HuH-7.5 (cell line): ENCODE measurements at regions not wholly inside any gene's neighbourhood (a gene's known extent, or its start where the extent isn't known, plus 50 kb on each side); places are given as distances from the start of the nearest gene placed in this dataset.

Experiments used
- DNase-seq: peaks from one replicate; pipeline ENCODE4 v3.0.0; 2011; ENCODE audit warnings: low spot score

DNA sequence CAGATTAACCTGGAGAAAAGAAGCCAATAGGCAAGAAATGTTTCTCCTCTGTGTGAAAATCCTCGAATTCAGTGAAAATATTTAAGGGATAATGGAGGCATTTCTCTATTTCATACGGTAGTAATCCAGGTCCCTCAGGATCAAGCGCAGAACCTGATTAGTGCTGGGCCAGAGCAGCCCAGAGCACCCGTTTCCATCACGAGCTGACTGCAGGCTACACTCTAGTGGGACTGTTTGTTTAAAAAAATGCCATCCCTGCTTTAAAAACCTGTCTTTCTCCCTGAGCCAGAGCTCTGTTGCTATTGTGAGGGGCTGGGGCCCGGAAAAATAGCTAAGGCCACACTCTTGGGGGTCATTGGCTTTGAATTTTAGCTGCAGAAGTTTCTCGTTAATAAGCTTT lies 223.2 kb upstream of the E2F8 start:
- no peak for DNase-seq

DNA sequence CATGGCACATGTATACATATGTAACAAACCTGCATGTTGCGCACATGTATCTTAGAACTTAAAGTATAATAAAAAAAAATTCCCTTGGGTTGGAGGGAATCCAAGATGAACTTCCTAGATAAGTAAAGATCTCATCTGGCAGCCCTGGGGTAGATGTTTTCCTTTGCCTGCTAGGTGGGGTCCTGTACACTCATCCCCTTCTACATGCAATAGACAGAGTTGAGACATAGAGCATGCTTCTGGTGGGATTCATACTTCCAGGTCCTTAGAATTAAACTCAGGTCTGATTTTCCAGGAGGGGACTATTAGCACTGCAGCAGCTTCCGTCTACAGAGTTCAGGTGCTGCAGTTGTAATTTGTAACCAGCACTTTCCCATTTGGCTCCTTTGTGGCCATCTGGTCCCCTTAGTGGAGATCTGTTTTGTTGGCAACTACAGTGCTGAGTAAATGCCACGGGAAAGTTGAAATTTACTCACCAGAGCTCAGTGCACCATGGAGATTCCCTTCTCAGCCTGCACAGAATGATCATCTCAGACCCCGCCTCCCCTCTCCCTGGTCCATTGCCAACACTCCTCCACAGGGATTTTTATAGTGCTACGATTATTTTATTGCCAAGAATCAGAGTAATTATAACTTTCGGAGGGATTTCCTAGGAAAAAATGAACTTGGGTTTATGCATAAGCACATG lies 220.1 kb upstream of the E2F8 start:
- DNase-seq = no peak

- DNase-seq = no peak
Measured at GRCh38 chr11:19459240-19459639, 218.5 kb upstream of the E2F8 start.

- DNase-seq = no peak
Measured at GRCh38 chr11:19458721-19459120, 218.0 kb upstream of the E2F8 start.

DNA sequence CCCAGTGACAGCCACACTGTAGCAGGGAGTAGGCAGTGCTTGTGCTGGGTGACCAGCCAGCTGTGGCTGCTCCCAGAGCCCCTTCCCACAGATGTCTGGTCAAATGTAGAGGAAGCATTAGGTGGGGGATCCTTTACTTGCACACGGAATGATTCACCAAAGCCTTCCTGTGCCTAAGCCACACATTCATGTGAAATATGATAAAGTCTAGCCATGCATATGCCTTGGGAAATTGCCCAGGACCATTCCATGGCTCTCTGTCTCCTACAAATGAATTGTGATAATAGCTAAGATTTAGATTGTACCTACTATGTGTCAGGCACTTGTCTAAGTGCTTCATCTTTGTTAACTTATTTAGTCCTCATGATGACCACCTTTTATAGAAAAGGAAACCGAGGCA lies 217.5 kb upstream of the E2F8 start:
- no peak for DNase-seq

- DNase-seq = no peak
Measured at GRCh38 chr11:19455731-19456130, 215.0 kb upstream of the E2F8 start.

DNA sequence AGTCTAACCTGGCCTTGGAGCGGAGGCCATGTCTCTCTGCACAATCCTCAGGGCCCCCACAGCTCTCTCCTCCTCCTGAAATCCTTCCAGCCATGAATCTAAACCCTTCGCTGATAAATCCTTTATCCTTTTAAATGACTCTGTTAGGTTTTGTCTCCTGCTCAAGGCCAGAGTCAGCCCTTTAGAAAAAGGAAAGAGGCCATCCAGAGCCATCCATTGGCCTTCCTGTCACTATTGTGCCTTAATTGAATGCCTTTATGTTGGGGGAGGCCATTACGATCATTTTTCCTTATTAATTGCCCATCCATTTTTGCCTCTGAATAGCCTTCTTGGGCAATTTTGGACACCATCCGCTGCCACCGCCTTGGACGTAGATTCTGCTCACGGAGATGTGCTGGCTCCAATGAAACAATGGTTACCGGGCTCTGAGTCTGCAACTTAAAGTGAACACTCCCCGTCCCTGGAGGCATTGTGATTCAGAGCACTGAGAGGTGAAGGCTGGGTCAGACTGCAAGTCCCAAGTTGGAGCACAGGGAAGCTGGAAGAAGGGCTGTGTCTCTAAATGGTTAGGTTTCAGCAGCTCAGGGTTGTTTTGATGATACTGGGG lies 213.0 kb upstream of the E2F8 start:
- no peak for DNase-seq

- DNase-seq = no peak
Measured at GRCh38 chr11:19451609-19452008, 210.9 kb upstream of the E2F8 start.

DNA sequence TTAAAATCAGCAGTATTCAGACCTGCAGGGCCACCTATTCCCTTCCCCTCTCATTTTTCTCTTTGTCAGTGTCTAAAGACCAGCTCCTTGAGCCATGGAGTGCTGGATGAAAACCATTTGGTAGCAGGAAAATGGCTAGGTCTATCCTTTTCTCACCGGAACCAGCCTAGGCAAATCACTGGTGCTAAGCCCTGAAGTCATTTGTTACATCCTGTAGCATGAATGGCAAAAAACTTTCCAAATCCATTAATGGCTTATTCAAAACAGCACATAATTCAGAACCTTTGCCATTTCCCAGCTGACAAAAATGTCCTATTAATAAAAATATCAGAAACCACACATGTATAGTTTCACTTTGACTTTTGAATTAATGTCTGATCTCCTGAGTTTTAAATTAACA lies 209.5 kb upstream of the E2F8 start:
- no peak for DNase-seq

- DNase-seq = no peak
Measured at GRCh38 chr11:19448651-19449050, 207.9 kb upstream of the E2F8 start.

DNA sequence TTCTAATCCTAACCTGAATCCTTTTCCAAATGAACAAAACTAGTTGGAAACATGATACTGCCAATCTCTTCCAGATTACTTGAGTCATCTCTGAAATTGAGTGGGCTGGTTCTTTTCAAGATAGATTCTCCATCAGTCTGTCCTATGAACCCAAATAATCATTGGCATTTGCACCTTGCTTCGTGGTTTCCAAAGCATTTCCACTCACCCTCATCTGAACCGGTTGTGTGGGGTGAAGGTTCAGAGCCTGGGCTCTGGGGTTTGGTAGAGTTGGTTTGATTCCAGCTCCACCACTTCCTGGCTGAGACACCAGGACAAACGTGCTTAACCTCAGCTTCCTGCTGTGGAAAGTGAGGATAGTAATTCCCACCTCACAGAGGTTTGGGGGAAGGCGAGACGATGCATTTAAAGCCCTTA lies 206.4 kb upstream of the E2F8 start:
- DNase-seq = no peak

DNA sequence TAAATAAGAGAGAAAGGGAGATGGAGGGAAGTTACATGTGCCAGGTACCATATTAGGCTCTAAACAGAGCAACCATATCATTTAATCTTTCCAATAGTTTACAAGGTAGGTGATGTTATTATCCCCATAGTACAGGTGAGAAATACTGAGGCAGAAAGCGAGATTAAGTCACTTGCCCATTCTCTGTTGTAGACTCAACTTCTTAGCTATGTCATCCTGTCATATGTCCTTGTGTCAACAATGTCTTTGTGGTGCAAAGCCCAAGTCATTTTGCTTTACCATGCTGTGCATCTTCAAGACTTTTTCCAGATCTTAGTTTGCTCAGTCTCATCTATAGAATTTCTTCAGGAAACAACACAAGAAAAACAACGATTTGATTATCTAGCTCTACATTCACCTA lies 205.0 kb upstream of the E2F8 start:
- DNase-seq = no peak

DNA sequence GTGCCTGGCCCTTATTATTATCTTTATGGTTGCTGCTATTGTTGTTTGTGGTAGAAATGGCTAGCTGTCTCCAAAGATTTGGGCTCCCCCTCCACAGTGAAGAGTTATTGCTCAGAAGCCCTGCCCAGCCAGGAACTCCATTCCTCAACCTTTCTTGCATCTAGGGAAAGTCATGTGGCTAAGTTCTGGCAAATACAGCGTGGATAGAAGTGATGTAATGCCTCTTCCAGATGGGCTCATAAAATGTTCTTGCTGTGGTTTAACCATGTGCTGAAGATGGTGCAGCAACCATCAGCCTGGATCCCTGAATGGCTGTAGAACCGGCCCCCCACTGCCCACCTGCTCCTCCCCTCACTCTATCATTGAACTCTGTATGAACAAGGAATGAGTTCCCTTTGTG lies 203.5 kb upstream of the E2F8 start:
- DNase-seq = no peak

GRCh38 chr11:19442554-19442910 lies 201.8 kb upstream of the E2F8 start:
- no peak for DNase-seq

DNA sequence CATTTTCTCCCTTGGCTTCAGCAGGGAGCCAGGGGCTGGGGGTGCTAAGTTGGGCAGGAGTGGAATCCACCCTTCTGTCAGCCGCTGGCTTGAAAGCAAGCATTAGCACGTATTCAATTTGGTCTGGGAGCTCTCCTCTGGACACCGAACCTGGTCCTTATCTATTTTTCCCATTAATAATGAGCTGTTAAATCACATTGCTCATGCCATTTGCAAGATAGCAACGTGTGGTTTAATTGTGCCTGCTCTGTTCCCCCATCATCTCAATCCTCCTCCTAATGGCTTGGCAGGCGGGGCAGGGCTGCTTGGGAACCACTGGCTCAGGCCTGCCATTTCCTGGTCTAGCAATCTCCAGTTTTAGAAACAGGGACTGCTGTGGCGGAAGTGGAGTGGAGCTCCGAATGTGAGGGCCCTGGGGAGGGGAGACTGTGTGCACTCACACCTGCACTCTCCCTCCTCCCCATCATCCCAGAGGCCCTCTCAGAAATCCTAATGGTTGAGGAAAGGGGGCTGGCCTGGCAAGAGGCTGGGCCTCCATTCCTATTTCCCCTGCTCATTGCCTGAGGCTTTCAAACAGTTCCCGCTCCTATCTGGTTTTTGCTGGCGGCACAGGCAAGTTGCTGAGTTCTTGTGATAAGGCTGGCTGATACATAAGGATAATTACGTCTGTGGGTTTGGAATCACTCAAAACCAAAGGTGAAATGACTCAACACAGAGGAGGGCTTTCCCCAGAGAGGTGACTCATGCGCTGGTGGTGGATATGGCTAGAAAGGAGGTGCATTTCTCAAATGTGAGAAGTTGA lies 201.2 kb upstream of the E2F8 start:
- peak; percentile 22 for DNase-seq

DNA sequence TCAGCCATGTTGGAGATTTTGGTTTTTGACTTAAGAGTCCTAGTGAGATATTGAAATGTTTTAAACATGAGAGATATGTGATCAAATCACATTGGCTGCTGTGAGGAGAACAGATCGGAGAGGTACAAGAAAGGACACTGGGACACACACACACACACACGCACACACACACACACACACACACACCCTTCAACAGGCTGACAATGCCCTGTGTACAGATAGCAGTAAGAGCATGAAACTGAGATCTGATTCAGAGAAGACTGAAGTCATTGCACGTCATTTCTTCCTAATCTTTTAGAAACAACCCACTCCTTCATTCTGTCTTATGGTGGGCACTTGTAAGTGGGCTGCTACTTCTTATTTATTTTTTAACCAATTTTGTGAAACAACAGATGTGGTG lies 200.5 kb upstream of the E2F8 start:
- no peak for DNase-seq

DNA sequence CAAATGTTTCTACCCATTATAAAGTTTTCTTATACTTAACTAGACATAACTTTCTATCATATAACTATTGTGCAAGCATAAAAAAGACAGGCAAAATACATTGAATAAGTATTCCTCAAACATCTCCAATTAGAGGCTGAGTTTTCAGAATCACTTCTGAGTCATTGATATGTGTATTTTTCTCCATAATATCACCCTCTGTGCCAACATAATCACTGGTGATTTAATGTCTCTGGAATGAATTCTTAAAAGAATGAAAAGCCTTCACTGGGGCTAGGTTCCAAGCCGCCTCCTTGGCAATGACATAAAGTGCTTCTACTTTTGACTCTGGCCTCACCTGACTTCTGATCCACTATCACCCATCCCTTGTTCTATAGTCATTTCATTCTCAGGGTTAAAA lies 197.0 kb upstream of the E2F8 start:
- no peak for DNase-seq

GRCh38 chr11:19436932-19437331 lies 196.2 kb upstream of the E2F8 start:
- DNase-seq = no peak

GRCh38 chr11:19435306-19435989 lies 194.7 kb upstream of the E2F8 start:
- no peak for DNase-seq

- no peak for DNase-seq
Measured at GRCh38 chr11:19433791-19434190, 193.0 kb upstream of the E2F8 start.

DNA sequence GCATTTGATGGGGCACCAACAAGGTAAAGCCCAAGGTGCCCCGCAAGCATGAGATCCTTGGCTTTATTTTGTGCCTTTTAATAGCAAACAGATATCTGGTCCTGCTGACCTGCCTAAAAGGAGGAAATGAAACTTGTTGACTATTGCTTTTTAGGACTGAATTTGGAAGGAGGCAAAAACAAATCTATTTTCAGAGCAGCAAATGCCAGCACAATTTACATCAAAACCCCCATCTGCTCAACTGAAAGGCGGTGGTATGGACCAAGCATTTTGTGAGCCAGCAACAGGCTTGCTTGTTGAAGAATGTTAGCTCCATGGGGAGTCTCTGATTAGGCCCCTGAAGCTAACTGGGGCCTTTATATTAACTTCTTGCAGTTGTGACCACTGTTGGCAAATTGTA lies 192.6 kb upstream of the E2F8 start:
- DNase-seq = no peak

GRCh38 chr11:19432370-19433061 lies 191.8 kb upstream of the E2F8 start:
- no peak for DNase-seq
